CD8-positive, alpha-beta memory T cell (primary cell): ENCODE measurements at regions not wholly inside any gene's neighbourhood (a gene's known extent, or its start where the extent isn't known, plus 50 kb on each side); places are given as distances from the start of the nearest gene placed in this dataset.

ENCODE experiments used
- CTCF ChIA-PET: fragments of 350-600 bp; sonication (Branson Sonifier 250); formaldehyde crosslinking; loops from one replicate; lab custom pipeline; 2021; ENCODE audit warnings: antibody characterized with exemption; lab: Charles Lee
- POLR2A ChIA-PET: fragments of 350-600 bp; sonication (Branson Sonifier 250); formaldehyde crosslinking; loops from one replicate; lab custom pipeline; 2021; ENCODE audit warnings: antibody characterized with exemption; lab: Charles Lee
- DNase-seq, 5 donors: peaks; one replicate each; pipeline versions ENCODE4 v3.0.0 to v3.0.0-alpha.2; 2020 to 2022; ENCODE audit warnings: mixed read lengths in 1 of 5
- H3K27ac ChIP-seq: one replicate; pipeline ENCODE4 v1.7.0; 2013; ENCODE audit warnings: low read depth, mild to moderate bottlenecking, low read length, moderate library complexity
- H3K27me3 ChIP-seq: 2 replicates; pipeline ENCODE4 v1.7.0; 2013; ENCODE audit warnings: low read length, mild to moderate bottlenecking; ENCODE audit not compliant: insufficient read depth, poor library complexity, severe bottlenecking
- H3K36me3 ChIP-seq: 2 replicates; pipeline ENCODE4 v1.7.0; 2013; ENCODE audit warnings: mild to moderate bottlenecking, low read length, moderate library complexity; ENCODE audit not compliant: insufficient read depth
- H3K4me1 ChIP-seq: 2 replicates; pipeline ENCODE4 v1.7.0; 2013; ENCODE audit warnings: mild to moderate bottlenecking, low read length, moderate library complexity; ENCODE audit not compliant: insufficient read depth
- H3K4me3 ChIP-seq: 2 replicates; pipeline ENCODE4 v1.7.0; 2013; ENCODE audit warnings: mild to moderate bottlenecking, low read length
- H3K9me3 ChIP-seq: 2 replicates; pipeline ENCODE4 v1.7.0; 2013; ENCODE audit warnings: mild to moderate bottlenecking, low read length
- H3K27ac Mint-ChIP-seq, 8 donors: one replicate each; pipeline ENCODE4 v1.8.0; 2020 to 2021; ENCODE audit warnings: mixed read lengths in 8 of 8, mild to moderate bottlenecking in 6 of 8, inconsistent platforms in 3 of 8, moderate library complexity in 3 of 8
- H3K27me3 Mint-ChIP-seq, 2 donors: one replicate each; pipeline ENCODE4 v1.8.0; 2020 to 2021; ENCODE audit warnings: mixed read lengths in 2 of 2, mild to moderate bottlenecking in 1 of 2, moderate library complexity in 1 of 2
- H3K36me3 Mint-ChIP-seq, 3 donors: one replicate each; pipeline ENCODE4 v1.8.0; 2020 to 2021; ENCODE audit warnings: mixed read lengths in 3 of 3, inconsistent platforms in 1 of 3, mild to moderate bottlenecking in 1 of 3
- H3K4me1 Mint-ChIP-seq, 3 donors: one replicate each; pipeline ENCODE4 v1.8.0; 2020 to 2021; ENCODE audit warnings: mixed read lengths in 3 of 3, inconsistent platforms in 1 of 3, mild to moderate bottlenecking in 1 of 3
- H3K4me3 Mint-ChIP-seq, 7 donors: one replicate each; pipeline ENCODE4 v1.8.0; 2020 to 2021; ENCODE audit warnings: mixed read lengths in 7 of 7, mild to moderate bottlenecking in 6 of 7, moderate library complexity in 4 of 7, inconsistent platforms in 2 of 7
- H3K9me3 Mint-ChIP-seq, 5 donors: one replicate each; pipeline ENCODE4 v1.8.0; 2020 to 2022; ENCODE audit warnings: mixed read lengths in 5 of 5, mild to moderate bottlenecking in 3 of 5, moderate library complexity in 2 of 5, inconsistent platforms in 1 of 5

- no peaks in the 10 kb centered on the region for H3K4me1 ChIP-seq
- H3K9me3 ChIP-seq = no peaks in the 10 kb centered on the region
- Mint-ChIP-seq H3K27ac (no peak overlapping the region), H3K27me3 (peaks cover 0 to 1% of the 10 kb centered on the region in 2 donors), H3K4me3 (no peak overlapping the region), H3K4me1 (no peaks in the 10 kb centered on the region), H3K9me3 (no peaks in the 10 kb centered on the region), H3K36me3 (no peaks in the 10 kb centered on the region)
- no peak for DNase-seq
- POLR2A ChIA-PET = no interaction called here
- no peak overlapping the region for H3K4me3 ChIP-seq
- CTCF ChIA-PET = no interaction called here
- no peak overlapping the region for H3K27ac ChIP-seq
- H3K27me3 ChIP-seq = no peaks in the 10 kb centered on the region
- no peaks in the 10 kb centered on the region for H3K36me3 ChIP-seq
Observed at GRCh38 chr1:209080170-209080781, 503.2 kb upstream of the CAMK1G start.

DNA sequence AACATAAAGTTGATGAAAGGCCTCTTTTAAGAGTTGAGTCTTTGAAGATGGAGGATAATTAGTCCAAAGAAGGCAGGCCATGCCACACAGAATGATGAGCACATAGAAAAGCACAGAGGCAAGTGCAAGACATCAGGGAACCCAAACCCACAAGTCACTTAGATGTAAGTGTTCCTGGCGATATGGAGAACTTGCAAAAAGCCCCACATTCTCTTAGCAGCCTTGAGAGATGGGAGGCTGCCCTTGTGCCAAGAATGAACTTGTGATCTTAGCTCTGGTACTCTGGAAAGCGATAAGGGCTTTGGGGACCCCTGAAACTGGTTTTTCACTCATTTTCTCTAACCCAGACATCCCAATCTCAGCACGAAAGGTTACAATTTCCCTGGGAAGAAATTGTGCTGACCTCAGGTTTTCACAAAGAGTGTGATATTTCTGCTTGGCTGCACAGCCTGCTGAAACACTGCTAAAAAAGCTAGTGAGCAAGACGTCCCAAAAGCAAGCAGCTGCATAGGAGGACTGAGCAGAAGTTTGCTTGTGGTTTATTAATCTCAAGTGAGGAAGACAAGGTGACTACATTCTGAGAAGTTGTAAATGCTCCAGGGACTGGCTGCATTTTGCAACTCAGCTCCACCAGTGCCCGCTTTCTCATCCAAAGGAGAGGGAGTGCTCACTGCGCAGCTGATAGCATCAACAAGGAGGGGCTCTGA is 496.9 kb upstream of the CAMK1G start:
- no peak for DNase-seq
- no peaks in the 10 kb centered on the region for H3K36me3 ChIP-seq
- H3K4me1 Mint-ChIP-seq = no peaks in the 10 kb centered on the region
- H3K27me3 ChIP-seq = no peaks in the 10 kb centered on the region
- no peak overlapping the region for H3K27ac ChIP-seq
- H3K4me3 Mint-ChIP-seq = no peak overlapping the region
- no peak overlapping the region for H3K4me3 ChIP-seq
- H3K9me3 Mint-ChIP-seq = peaks cover 0 to 5% (median 3%) of the 10 kb centered on the region in 5 donors
- CTCF ChIA-PET = no interaction called here
- no peaks in the 10 kb centered on the region for H3K4me1 ChIP-seq
- H3K27ac Mint-ChIP-seq = no peak overlapping the region
- no peaks in the 10 kb centered on the region for H3K9me3 ChIP-seq
- no peaks in the 10 kb centered on the region for H3K36me3 Mint-ChIP-seq
- H3K27me3 Mint-ChIP-seq = peaks cover 0 to 1% of the 10 kb centered on the region in 2 donors
- POLR2A ChIA-PET = no interaction called here

DNA sequence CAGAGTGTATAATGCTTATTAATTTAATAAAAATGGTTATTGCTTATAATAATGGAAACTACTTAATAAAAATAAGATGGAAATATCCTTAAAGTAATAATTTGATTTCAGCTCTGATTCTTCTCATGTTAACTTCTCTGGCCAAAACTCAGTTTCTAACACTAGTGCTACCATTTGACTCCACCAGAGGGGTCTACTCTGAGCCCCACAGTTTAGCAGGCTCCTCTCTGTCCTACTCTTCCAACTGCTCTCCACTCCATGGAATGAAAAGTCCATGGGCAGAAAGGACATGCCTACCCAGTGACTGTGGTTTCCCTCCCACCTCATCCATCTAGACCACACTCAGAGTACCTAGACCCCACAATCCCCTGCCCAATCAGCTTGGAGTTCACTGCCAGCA is 489.1 kb upstream of the CAMK1G start:
- H3K4me1 ChIP-seq = no peaks in the 10 kb centered on the region
- H3K4me1 Mint-ChIP-seq = no peaks in the 10 kb centered on the region
- CTCF ChIA-PET = no interaction called here
- H3K36me3 Mint-ChIP-seq = no peaks in the 10 kb centered on the region
- H3K9me3 ChIP-seq = no peaks in the 10 kb centered on the region
- POLR2A ChIA-PET = no interaction called here
- no peak overlapping the region for H3K4me3 ChIP-seq
- H3K27me3 Mint-ChIP-seq = peaks cover 0 to 3% of the 10 kb centered on the region in 2 donors
- H3K27ac Mint-ChIP-seq = no peak overlapping the region
- H3K4me3 Mint-ChIP-seq = no peak overlapping the region
- peaks cover 0 to 5% (median 3%) of the 10 kb centered on the region in 5 donors for H3K9me3 Mint-ChIP-seq
- H3K27me3 ChIP-seq = no peaks in the 10 kb centered on the region
- DNase-seq = no peak
- H3K36me3 ChIP-seq = no peaks in the 10 kb centered on the region
- H3K27ac ChIP-seq = no peak overlapping the region

DNA sequence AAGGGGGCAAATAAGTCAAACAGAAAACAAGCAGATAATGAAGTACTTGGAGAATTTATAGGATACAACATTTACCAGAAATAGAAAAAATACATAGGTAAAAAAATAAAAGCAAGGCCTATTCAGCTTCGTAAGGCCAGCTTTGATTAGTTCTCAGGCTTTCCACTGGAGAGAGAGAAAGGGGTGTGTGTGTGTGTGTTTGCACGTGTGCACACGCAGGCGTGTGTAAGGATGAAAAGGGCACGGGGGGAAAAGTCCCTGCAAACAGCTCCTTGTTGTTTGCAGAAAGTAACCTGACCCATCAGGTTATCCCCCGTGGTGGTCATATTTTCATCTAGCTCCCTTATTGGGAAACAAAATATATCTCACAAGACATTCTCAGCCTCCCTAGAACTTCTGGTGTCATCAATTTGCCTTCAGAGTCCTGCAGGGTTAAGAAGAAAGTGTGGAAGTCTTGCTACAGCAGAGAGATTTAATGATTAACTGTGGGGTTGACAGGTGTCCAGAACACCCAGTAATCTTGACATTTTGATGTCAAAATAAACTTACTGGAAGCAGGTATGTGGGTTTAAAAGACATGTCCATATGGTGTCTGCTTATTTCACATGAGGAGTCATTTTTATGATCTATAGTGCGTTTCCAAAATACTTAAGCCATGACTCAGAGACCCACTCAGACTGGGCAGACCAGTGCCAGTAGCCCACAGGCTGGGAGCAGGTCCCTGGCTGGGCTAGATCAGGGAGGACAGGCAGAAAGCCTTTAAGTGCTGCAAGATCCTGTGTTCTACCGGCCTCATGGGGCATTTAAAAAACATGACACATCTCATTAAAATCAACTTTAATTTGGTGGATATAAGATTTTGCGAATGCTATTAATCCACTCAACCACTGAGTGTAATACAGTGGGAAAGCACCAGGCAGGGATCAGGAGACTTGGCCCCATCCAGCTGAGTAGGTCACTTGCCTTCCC is 487.6 kb upstream of the CAMK1G start:
- no peaks in the 10 kb centered on the region for H3K27me3 ChIP-seq
- no peak overlapping the region for H3K27ac ChIP-seq
- H3K4me1 Mint-ChIP-seq = no peaks in the 10 kb centered on the region
- CTCF ChIA-PET = no interaction called here
- no peak overlapping the region for H3K4me3 Mint-ChIP-seq
- H3K36me3 ChIP-seq = no peaks in the 10 kb centered on the region
- H3K4me1 ChIP-seq = no peaks in the 10 kb centered on the region
- peaks cover 0 to 2% of the 10 kb centered on the region in 2 donors for H3K27me3 Mint-ChIP-seq
- H3K36me3 Mint-ChIP-seq = no peaks in the 10 kb centered on the region
- H3K4me3 ChIP-seq = no peak overlapping the region
- H3K27ac Mint-ChIP-seq = peak overlapping the region in 1 of 8 donors; percentile 51
- no peak for DNase-seq
- H3K9me3 Mint-ChIP-seq = peaks cover 0 to 4% (median 0%) of the 10 kb centered on the region in 5 donors
- POLR2A ChIA-PET = no interaction called here
- H3K9me3 ChIP-seq = no peaks in the 10 kb centered on the region

GRCh38 chr1:209100460-209100859 is 483.1 kb upstream of the CAMK1G start:
- H3K4me1 ChIP-seq = no peaks in the 10 kb centered on the region
- no peaks in the 10 kb centered on the region for H3K36me3 Mint-ChIP-seq
- no peaks in the 10 kb centered on the region for H3K36me3 ChIP-seq
- CTCF ChIA-PET = no interaction called here
- H3K4me3 Mint-ChIP-seq = no peak overlapping the region
- H3K9me3 ChIP-seq = no peaks in the 10 kb centered on the region
- H3K4me3 ChIP-seq = no peak overlapping the region
- H3K27ac ChIP-seq = no peak overlapping the region
- no peaks in the 10 kb centered on the region for H3K4me1 Mint-ChIP-seq
- no peaks in the 10 kb centered on the region for H3K27me3 ChIP-seq
- no peak for DNase-seq
- H3K27ac Mint-ChIP-seq = no peak overlapping the region
- POLR2A ChIA-PET = no interaction called here
- H3K27me3 Mint-ChIP-seq = peaks cover 0 to 2% of the 10 kb centered on the region in 2 donors
- H3K9me3 Mint-ChIP-seq = no peaks in the 10 kb centered on the region

DNA sequence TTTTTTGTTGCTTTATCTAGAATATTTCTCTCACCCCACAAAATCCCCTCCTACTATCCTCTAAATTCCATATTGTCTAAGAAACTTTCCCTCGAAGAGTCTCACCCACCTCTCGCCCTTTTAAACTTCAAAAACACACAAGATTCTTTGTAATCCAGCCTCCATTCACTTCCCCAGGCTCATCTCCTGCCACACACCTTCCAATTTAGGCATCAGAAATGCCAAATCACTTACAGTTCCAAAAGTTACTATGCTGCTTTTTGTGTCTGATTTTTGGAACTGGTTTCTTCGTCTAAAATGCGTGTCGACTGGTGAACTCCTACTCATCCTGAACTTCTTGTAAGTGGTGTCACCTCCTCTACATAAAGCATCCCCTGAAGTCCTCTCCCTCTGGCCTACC is 482.4 kb upstream of the CAMK1G start:
- Mint-ChIP-seq H3K36me3 (no peaks in the 10 kb centered on the region), H3K27ac (no peak overlapping the region), H3K4me1 (no peaks in the 10 kb centered on the region), H3K4me3 (no peak overlapping the region), H3K27me3 (peaks cover 0 to 2% of the 10 kb centered on the region in 2 donors), H3K9me3 (no peaks in the 10 kb centered on the region)
- no peaks in the 10 kb centered on the region for H3K4me1 ChIP-seq
- H3K4me3 ChIP-seq = no peak overlapping the region
- H3K9me3 ChIP-seq = no peaks in the 10 kb centered on the region
- DNase-seq = no peak
- no peaks in the 10 kb centered on the region for H3K36me3 ChIP-seq
- H3K27me3 ChIP-seq = no peaks in the 10 kb centered on the region
- ChIA-PET POLR2A (no interaction called here), CTCF (no interaction called here)
- H3K27ac ChIP-seq = no peak overlapping the region

GRCh38 chr1:209102120-209102519 is 481.4 kb upstream of the CAMK1G start:
- H3K27ac Mint-ChIP-seq = no peak overlapping the region
- no peak for DNase-seq
- Histone ChIP-seq H3K36me3 (no peaks in the 10 kb centered on the region), H3K27ac (no peak overlapping the region), H3K9me3 (no peaks in the 10 kb centered on the region), H3K4me1 (no peaks in the 10 kb centered on the region), H3K4me3 (no peak overlapping the region), H3K27me3 (no peaks in the 10 kb centered on the region)
- POLR2A ChIA-PET = no interaction called here
- H3K36me3 Mint-ChIP-seq = no peaks in the 10 kb centered on the region
- no peaks in the 10 kb centered on the region for H3K9me3 Mint-ChIP-seq
- no peaks in the 10 kb centered on the region for H3K4me1 Mint-ChIP-seq
- peaks cover 0 to 4% of the 10 kb centered on the region in 2 donors for H3K27me3 Mint-ChIP-seq
- CTCF ChIA-PET = no interaction called here
- no peak overlapping the region for H3K4me3 Mint-ChIP-seq

GRCh38 chr1:209102531-209102930 is 481.0 kb upstream of the CAMK1G start:
- Histone ChIP-seq H3K4me1 (no peaks in the 10 kb centered on the region), H3K4me3 (no peak overlapping the region), H3K9me3 (no peaks in the 10 kb centered on the region), H3K27ac (no peak overlapping the region), H3K36me3 (no peaks in the 10 kb centered on the region), H3K27me3 (no peaks in the 10 kb centered on the region)
- CTCF ChIA-PET = no interaction called here
- Mint-ChIP-seq H3K4me3 (no peak overlapping the region), H3K36me3 (no peaks in the 10 kb centered on the region), H3K27me3 (peaks cover 0 to 4% of the 10 kb centered on the region in 2 donors), H3K27ac (no peak overlapping the region), H3K4me1 (no peaks in the 10 kb centered on the region), H3K9me3 (no peaks in the 10 kb centered on the region)
- POLR2A ChIA-PET = no interaction called here
- DNase-seq = no peak
